CMK (cell line): ENCODE measurements at regions not wholly inside any gene's neighbourhood (a gene's known extent, or its start where the extent isn't known, plus 50 kb on each side); places are given as distances from the start of the nearest gene placed in this dataset.
"Not testable (repeated sequence)": the region's sequence is repeated elsewhere in the genome, so short reads cannot be mapped to it uniquely, and the experiment has no call there.

Experiments
- DNase-seq: peaks from one replicate; pipeline ENCODE4 v3.0.0-alpha.2; 2010; ENCODE audit warnings: low read depth

- not testable (repeated sequence) for DNase-seq
Measured at GRCh38 chr1:120238867-120239266, 62.5 kb upstream of the SEC22B start.

GRCh38 chr1:120233661-120234018, 57.3 kb upstream of the SEC22B start:
- not testable (repeated sequence) for DNase-seq

- DNase-seq = not testable (repeated sequence)
Measured at GRCh38 chr1:120232834-120233660, 56.7 kb upstream of the SEC22B start.

GRCh38 chr1:120229835-120230234, 53.5 kb upstream of the SEC22B start:
- DNase-seq = not testable (repeated sequence)
